ENCODE measurements at regions not wholly inside any gene's neighbourhood (a gene's known extent, or its start where the extent isn't known, plus 50 kb on each side); places are given as distances from the start of the nearest gene placed in this dataset.

DNA sequence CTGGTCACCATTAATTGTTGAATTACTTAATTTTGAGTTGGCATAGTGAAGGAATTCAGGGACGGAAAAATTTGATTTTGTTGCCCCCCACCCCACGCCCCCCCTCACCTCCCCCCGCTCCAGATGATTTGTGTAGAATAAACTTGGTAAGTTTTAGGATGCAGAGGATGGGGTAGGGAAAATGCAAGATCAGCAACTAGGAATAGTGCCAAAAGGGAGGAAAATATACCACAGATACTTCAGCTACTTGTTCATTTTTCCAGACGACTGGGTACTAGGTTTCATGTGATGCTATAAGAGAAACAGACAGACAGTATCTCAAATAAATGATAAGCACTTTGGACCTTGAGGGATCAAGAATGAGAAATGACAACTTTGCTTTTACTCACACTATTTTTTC lies 862.2 kb upstream of the SEMA6A start:
- H3K27ac ChIP-seq (ENCODE audit: low read depth) = no peak overlapping the region
- H3K36me3 ChIP-seq (ENCODE audit: insufficient read depth) = no peaks in the 10 kb centered on the region
- no peaks in the 10 kb centered on the region for H3K79me2 ChIP-seq (replicated peaks; ENCODE audit: insufficient read depth)
- H3K27ac Mint-ChIP-seq = peak overlapping the region; percentile 7; the same call in 1 of the 2 replicates
- H3K4me1 ChIP-seq (ENCODE audit: insufficient read depth) = peaks cover 20% of the 10 kb centered on the region
- H4K20me1 ChIP-seq (replicated peaks; ENCODE audit: insufficient read depth) = no peaks in the 10 kb centered on the region
- no peaks in the 10 kb centered on the region for H3F3A ChIP-seq (replicated peaks; ENCODE audit: low read depth)
- no peaks in the 10 kb centered on the region for H3K36me3 Mint-ChIP-seq (ENCODE audit: low read depth)
- H2AFZ ChIP-seq = 0 out of 2 replicates have a peak overlapping the region, but pooled peaks have one; percentile 7
- H3K4me1 Mint-ChIP-seq = peaks cover 32% of the 10 kb centered on the region
- H3K27me3 Mint-ChIP-seq (ENCODE audit: insufficient read depth, low read depth, poor library complexity) = no peaks in the 10 kb centered on the region
- H3K4me3 ChIP-seq = no peak overlapping the region
- no peaks in the 10 kb centered on the region for H3K9me3 Mint-ChIP-seq
- ATAC-seq = no peak
- TF ChIP-seq CREB1 (CRISPR knock-in tag; IDR thresholded peaks at IDR 0.05; ENCODE audit: low read depth) = no peak
- no peak for TF ChIP-seq STAT1 (IDR thresholded peaks at IDR 0.05; ENCODE audit: unreplicated experiment)
- no peak for TF ChIP-seq ZNF114 (CRISPR knock-in tag; IDR thresholded peaks at IDR 0.05)
- TF ChIP-seq, protein P1, sequence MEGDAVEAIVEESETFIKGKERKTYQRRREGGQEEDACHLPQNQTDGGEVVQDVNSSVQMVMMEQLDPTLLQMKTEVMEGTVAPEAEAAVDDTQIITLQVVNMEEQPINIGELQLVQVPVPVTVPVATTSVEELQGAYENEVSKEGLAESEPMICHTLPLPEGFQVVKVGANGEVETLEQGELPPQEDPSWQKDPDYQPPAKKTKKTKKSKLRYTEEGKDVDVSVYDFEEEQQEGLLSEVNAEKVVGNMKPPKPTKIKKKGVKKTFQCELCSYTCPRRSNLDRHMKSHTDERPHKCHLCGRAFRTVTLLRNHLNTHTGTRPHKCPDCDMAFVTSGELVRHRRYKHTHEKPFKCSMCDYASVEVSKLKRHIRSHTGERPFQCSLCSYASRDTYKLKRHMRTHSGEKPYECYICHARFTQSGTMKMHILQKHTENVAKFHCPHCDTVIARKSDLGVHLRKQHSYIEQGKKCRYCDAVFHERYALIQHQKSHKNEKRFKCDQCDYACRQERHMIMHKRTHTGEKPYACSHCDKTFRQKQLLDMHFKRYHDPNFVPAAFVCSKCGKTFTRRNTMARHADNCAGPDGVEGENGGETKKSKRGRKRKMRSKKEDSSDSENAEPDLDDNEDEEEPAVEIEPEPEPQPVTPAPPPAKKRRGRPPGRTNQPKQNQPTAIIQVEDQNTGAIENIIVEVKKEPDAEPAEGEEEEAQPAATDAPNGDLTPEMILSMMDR (conservative IDR thresholded peaks at IDR 0.05; ENCODE audit: low read depth in 2 of 2) = no peak
- TF ChIP-seq, protein P2, sequence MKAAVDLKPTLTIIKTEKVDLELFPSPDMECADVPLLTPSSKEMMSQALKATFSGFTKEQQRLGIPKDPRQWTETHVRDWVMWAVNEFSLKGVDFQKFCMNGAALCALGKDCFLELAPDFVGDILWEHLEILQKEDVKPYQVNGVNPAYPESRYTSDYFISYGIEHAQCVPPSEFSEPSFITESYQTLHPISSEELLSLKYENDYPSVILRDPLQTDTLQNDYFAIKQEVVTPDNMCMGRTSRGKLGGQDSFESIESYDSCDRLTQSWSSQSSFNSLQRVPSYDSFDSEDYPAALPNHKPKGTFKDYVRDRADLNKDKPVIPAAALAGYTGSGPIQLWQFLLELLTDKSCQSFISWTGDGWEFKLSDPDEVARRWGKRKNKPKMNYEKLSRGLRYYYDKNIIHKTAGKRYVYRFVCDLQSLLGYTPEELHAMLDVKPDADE (IDR thresholded peaks at IDR 0.05) = no peak
- TF ChIP-seq ZNF331 (CRISPR knock-in tag; IDR thresholded peaks at IDR 0.05; ENCODE audit: low read depth) = no peak
- TF ChIP-seq EZH2 (IDR thresholded peaks at IDR 0.05; ENCODE audit: low read depth, unreplicated experiment) = no peak
- no peak for TF ChIP-seq EZH2phosphoT487 (IDR thresholded peaks at IDR 0.05; ENCODE audit: unreplicated experiment)
- TF ChIP-seq, protein P3, sequence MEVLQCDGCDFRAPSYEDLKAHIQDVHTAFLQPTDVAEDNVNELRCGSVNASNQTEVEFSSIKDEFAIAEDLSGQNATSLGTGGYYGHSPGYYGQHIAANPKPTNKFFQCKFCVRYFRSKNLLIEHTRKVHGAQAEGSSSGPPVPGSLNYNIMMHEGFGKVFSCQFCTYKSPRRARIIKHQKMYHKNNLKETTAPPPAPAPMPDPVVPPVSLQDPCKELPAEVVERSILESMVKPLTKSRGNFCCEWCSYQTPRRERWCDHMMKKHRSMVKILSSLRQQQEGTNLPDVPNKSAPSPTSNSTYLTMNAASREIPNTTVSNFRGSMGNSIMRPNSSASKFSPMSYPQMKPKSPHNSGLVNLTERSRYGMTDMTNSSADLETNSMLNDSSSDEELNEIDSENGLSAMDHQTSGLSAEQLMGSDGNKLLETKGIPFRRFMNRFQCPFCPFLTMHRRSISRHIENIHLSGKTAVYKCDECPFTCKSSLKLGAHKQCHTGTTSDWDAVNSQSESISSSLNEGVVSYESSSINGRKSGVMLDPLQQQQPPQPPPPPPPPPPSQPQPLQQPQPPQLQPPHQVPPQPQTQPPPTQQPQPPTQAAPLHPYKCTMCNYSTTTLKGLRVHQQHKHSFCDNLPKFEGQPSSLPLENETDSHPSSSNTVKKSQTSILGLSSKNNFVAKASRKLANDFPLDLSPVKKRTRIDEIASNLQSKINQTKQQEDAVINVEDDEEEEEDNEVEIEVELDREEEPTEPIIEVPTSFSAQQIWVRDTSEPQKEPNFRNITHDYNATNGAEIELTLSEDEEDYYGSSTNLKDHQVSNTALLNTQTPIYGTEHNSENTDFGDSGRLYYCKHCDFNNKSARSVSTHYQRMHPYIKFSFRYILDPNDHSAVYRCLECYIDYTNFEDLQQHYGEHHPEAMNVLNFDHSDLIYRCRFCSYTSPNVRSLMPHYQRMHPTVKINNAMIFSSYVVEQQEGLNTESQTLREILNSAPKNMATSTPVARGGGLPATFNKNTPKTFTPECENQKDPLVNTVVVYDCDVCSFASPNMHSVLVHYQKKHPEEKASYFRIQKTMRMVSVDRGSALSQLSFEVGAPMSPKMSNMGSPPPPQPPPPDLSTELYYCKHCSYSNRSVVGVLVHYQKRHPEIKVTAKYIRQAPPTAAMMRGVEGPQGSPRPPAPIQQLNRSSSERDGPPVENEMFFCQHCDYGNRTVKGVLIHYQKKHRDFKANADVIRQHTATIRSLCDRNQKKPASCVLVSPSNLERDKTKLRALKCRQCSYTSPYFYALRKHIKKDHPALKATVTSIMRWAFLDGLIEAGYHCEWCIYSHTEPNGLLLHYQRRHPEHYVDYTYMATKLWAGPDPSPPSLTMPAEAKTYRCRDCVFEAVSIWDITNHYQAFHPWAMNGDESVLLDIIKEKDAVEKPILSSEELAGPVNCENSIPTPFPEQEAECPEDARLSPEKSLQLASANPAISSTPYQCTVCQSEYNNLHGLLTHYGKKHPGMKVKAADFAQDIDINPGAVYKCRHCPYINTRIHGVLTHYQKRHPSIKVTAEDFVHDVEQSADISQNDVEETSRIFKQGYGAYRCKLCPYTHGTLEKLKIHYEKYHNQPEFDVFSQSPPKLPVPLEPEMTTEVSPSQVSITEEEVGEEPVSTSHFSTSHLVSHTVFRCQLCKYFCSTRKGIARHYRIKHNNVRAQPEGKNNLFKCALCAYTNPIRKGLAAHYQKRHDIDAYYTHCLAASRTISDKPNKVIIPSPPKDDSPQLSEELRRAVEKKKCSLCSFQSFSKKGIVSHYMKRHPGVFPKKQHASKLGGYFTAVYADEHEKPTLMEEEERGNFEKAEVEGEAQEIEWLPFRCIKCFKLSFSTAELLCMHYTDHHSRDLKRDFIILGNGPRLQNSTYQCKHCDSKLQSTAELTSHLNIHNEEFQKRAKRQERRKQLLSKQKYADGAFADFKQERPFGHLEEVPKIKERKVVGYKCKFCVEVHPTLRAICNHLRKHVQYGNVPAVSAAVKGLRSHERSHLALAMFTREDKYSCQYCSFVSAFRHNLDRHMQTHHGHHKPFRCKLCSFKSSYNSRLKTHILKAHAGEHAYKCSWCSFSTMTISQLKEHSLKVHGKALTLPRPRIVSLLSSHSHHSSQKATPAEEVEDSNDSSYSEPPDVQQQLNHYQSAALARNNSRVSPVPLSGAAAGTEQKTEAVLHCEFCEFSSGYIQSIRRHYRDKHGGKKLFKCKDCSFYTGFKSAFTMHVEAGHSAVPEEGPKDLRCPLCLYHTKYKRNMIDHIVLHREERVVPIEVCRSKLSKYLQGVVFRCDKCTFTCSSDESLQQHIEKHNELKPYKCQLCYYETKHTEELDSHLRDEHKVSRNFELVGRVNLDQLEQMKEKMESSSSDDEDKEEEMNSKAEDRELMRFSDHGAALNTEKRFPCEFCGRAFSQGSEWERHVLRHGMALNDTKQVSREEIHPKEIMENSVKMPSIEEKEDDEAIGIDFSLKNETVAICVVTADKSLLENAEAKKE (CRISPR knock-in tag; IDR thresholded peaks at IDR 0.05) = no peak
- TF ChIP-seq, protein P4, sequence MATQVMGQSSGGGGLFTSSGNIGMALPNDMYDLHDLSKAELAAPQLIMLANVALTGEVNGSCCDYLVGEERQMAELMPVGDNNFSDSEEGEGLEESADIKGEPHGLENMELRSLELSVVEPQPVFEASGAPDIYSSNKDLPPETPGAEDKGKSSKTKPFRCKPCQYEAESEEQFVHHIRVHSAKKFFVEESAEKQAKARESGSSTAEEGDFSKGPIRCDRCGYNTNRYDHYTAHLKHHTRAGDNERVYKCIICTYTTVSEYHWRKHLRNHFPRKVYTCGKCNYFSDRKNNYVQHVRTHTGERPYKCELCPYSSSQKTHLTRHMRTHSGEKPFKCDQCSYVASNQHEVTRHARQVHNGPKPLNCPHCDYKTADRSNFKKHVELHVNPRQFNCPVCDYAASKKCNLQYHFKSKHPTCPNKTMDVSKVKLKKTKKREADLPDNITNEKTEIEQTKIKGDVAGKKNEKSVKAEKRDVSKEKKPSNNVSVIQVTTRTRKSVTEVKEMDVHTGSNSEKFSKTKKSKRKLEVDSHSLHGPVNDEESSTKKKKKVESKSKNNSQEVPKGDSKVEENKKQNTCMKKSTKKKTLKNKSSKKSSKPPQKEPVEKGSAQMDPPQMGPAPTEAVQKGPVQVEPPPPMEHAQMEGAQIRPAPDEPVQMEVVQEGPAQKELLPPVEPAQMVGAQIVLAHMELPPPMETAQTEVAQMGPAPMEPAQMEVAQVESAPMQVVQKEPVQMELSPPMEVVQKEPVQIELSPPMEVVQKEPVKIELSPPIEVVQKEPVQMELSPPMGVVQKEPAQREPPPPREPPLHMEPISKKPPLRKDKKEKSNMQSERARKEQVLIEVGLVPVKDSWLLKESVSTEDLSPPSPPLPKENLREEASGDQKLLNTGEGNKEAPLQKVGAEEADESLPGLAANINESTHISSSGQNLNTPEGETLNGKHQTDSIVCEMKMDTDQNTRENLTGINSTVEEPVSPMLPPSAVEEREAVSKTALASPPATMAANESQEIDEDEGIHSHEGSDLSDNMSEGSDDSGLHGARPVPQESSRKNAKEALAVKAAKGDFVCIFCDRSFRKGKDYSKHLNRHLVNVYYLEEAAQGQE (IDR thresholded peaks at IDR 0.05; ENCODE audit: unreplicated experiment) = no peak
- no peak for TF ChIP-seq POLR2AphosphoS5 (IDR thresholded peaks at IDR 0.05; ENCODE audit: low read depth)
- no peak for TF ChIP-seq JUNB (IDR thresholded peaks at IDR 0.05; ENCODE audit: unreplicated experiment)
- DNase-seq (ENCODE audit: low spot score) = no peak
- no peak overlapping the region for H3K4me2 ChIP-seq
- H3K27me3 ChIP-seq (ENCODE audit: insufficient read depth) = no peaks in the 10 kb centered on the region
- H3K9me2 ChIP-seq (ENCODE audit: insufficient read depth) = no peaks in the 10 kb centered on the region
- H3K4me3 Mint-ChIP-seq = no peak overlapping the region

Measured in GM23338 (cell line).